Right atrium auricular region (tissue), 2 donors: ENCODE measurements at regions not wholly inside any gene's neighbourhood (a gene's known extent, or its start where the extent isn't known, plus 50 kb on each side); places are given as distances from the start of the nearest gene placed in this dataset.

Experiments used
- DNase-seq: peaks from one replicate; pipeline ENCODE4 v3.0.0-alpha.2; 2019; ENCODE audit warnings: low spot score
- H3K27ac ChIP-seq, 2 donors: fragments of 200-600 bp; sonication (generic); 1 replicate in 1 of 2; 2 replicates in 1 of 2; pipeline ENCODE4 v1.5.1; 2016 to 2019
- H3K27me3 ChIP-seq, 2 donors: fragments of 200-600 bp; sonication (generic); one replicate each; pipeline versions ENCODE4 v1.5.1 to v1.6.0; 2017 to 2019
- H3K36me3 ChIP-seq: fragments of 200-600 bp; sonication (generic); one replicate; pipeline ENCODE4 v1.5.1; 2016
- H3K4me1 ChIP-seq, 2 donors: fragments of 200-600 bp; sonication (generic); one replicate each; pipeline versions ENCODE4 v1.5.1 to v1.6.0; 2017 to 2019
- H3K4me3 ChIP-seq, 2 donors: fragments of 200-600 bp; sonication (generic); 1 replicate in 1 of 2; 2 replicates in 1 of 2; pipeline ENCODE4 v1.5.1; 2017 to 2019; ENCODE audit warnings: mild to moderate bottlenecking in 1 of 2, moderate library complexity in 1 of 2
- H3K9me3 ChIP-seq, 2 donors: fragments of 200-600 bp; sonication (generic); one replicate each; pipeline ENCODE4 v1.5.1; 2019
- TF ChIP-seq, protein P1 (sequence below), 2 donors: fragments of 200-600 bp; sonication (generic); IDR thresholded peaks; one replicate each; pipeline ENCODE4 v1.5.1; 2019; ENCODE audit warnings: antibody characterized with exemption in 2 of 2

DNA sequence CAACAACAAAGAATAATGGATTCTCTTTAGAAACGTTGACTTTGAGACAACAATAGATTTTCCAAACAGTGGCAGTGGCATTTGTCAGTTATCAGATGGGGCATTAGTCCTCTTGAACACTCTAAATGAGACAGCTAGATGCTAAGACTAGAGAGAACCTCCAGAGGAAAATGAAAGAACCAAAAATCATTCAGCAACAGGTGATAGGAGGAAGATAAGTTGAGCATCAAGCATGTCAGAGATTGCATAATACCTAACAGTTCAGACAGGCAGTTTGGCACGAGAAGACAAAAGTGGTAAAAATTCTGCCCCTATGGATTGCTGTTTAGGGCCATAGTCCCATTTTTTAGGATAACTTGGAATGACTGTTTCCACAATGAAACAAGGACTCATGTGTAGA is 67.9 kb upstream of the NOL4 start:
- Histone ChIP-seq H3K9me3 (peaks cover 0 to 8% of the 10 kb centered on the region in 2 donors), H3K4me3 (no peak overlapping the region), H3K4me1 (no peaks in the 10 kb centered on the region), H3K27ac (no peak overlapping the region), H3K36me3 (no peaks in the 10 kb centered on the region), H3K27me3 (no peaks in the 10 kb centered on the region)
- TF ChIP-seq, protein P1, sequence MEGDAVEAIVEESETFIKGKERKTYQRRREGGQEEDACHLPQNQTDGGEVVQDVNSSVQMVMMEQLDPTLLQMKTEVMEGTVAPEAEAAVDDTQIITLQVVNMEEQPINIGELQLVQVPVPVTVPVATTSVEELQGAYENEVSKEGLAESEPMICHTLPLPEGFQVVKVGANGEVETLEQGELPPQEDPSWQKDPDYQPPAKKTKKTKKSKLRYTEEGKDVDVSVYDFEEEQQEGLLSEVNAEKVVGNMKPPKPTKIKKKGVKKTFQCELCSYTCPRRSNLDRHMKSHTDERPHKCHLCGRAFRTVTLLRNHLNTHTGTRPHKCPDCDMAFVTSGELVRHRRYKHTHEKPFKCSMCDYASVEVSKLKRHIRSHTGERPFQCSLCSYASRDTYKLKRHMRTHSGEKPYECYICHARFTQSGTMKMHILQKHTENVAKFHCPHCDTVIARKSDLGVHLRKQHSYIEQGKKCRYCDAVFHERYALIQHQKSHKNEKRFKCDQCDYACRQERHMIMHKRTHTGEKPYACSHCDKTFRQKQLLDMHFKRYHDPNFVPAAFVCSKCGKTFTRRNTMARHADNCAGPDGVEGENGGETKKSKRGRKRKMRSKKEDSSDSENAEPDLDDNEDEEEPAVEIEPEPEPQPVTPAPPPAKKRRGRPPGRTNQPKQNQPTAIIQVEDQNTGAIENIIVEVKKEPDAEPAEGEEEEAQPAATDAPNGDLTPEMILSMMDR (IDR thresholded peaks at IDR 0.05): no peak
- DNase-seq: no peak

DNA sequence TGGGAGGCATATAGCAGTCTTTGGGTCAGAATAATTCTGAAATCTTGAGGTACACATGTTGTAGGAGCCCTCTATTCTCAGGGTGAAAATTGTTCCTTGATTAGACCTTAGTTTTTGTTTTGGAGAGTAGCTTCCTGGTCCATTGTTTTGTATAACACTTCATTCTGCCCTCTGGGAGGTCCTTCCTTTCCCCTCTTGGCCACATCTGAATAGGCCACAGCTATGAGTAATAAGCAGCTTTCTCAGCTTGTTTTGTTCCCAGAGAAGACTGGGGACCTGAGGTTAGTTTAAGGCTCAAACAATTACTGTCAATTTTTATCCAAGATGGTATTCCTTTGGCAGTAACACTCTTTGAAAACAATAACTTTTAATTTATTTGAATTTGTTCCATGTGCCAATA is 72.6 kb upstream of the NOL4 start:
- no peaks in the 10 kb centered on the region for H3K9me3 ChIP-seq
- no peak for DNase-seq
- H3K4me3 ChIP-seq: no peak overlapping the region
- no peaks in the 10 kb centered on the region for H3K4me1 ChIP-seq
- H3K27me3 ChIP-seq: no peaks in the 10 kb centered on the region
- H3K27ac ChIP-seq: no peak overlapping the region
- TF ChIP-seq, protein P1 (IDR thresholded peaks at IDR 0.05): no peak
- H3K36me3 ChIP-seq: no peaks in the 10 kb centered on the region

DNA sequence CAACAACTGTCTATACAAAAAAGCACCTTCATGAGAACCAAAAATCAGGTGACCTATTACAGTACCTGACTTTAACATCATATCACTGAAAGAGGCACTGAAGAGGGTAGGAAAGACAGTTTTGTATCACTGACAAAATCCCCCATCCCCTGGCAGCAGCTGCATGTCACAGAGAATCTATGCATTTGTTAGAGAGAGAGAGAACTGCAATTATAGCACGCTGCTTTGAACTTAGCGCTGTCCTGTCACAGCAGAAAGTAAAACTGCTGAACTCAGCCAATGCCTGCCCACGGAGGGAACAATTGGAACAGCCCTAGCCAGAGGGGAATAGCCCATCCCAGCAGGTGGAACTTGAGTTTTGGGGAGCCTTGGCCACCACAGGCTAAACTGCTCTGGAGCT is 75.1 kb upstream of the NOL4 start:
- TF ChIP-seq, protein P1 (IDR thresholded peaks at IDR 0.05): no peak
- Histone ChIP-seq H3K4me1 (no peaks in the 10 kb centered on the region), H3K27ac (no peak overlapping the region), H3K27me3 (no peaks in the 10 kb centered on the region), H3K4me3 (no peak overlapping the region), H3K9me3 (no peaks in the 10 kb centered on the region), H3K36me3 (no peaks in the 10 kb centered on the region)
- no peak for DNase-seq

DNA sequence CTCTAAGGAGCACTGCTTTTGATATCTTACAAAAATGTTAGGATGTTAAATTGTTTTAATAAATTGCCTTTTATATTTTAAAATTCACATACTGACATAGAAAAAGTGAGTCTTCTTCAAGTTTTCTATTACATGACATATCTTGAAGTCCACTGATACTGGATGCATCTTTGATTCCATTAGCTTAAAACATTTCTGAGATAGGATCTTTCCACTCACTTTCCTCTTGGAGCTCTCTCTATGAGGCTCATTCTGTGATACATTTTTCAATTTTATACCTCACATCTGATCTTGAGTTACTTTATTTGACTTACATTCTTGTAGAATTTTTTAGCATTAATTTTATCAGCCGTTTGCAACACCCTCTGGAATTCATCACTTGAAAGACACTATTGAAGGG is 86.8 kb upstream of the NOL4 start:
- H3K36me3 ChIP-seq: no peaks in the 10 kb centered on the region
- no peaks in the 10 kb centered on the region for H3K27me3 ChIP-seq
- TF ChIP-seq, protein P1 (IDR thresholded peaks at IDR 0.05): no peak
- no peaks in the 10 kb centered on the region for H3K4me1 ChIP-seq
- H3K9me3 ChIP-seq: no peaks in the 10 kb centered on the region
- no peak for DNase-seq
- no peak overlapping the region for H3K4me3 ChIP-seq
- no peak overlapping the region for H3K27ac ChIP-seq

DNA sequence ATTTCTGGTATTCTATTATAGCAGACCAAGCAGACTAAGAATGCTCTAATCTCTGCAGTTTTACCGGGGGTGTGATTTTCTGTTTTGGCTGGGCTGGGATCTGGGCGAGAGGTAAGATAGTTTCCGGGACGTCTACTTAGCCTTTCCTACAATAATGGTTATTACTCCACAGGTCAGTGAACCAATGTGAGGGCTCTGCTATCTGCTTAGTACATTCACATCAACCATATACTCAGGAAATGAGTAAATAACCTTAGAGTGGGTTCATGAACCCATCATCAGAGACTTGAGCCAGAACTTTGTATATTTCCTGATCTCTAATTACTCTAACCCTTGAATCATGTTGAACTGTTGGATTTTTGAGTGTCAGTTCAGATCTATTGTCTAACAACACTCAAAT is 90.1 kb upstream of the NOL4 start:
- Histone ChIP-seq H3K36me3 (no peaks in the 10 kb centered on the region), H3K4me1 (no peaks in the 10 kb centered on the region), H3K27ac (no peak overlapping the region), H3K4me3 (no peak overlapping the region), H3K9me3 (no peaks in the 10 kb centered on the region), H3K27me3 (no peaks in the 10 kb centered on the region)
- no peak for DNase-seq
- TF ChIP-seq, protein P1 (IDR thresholded peaks at IDR 0.05): no peak

DNA sequence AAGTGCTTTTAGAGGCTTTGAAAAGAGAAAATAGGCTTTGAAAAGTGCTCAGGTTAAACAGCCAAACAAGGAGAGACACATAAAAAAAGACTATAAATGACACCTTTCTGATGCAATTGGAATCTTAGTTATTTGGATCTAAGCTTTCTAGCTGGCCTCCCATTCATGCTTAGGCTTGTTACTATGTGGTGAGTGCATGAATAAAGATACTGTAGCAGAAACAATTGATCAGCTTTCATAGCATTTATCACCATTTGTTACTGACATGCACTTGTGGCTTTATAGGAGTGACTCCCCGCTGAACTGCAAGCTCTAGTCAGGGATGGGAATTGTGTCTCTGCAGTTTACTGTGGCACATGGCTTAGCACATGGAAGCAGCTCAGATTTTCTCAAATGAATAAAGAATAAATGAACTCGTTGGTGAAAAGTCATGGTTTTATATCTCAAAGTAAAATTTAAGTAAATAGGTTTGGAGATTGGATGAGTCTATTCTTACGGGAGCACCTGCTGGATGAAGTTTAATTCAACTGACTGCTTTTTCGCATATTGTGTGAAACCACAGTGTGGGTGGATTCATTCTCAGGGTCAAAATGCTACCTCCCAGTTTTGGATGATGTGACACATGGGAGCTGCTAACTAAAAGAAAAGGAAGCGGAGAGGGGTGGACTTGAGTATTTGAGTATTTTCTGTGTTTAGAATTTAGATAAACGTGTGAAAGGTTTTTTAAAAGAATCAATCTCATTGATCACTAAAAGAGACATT is 91.1 kb upstream of the NOL4 start:
- DNase-seq: no peak
- Histone ChIP-seq H3K27me3 (no peaks in the 10 kb centered on the region), H3K4me3 (no peak overlapping the region), H3K4me1 (no peaks in the 10 kb centered on the region), H3K36me3 (no peaks in the 10 kb centered on the region), H3K27ac (no peak overlapping the region), H3K9me3 (no peaks in the 10 kb centered on the region)
- TF ChIP-seq, protein P1 (IDR thresholded peaks at IDR 0.05): no peak
